Type B pancreatic cell (in vitro differentiated cells): ENCODE measurements at regions not wholly inside any gene's neighbourhood (a gene's known extent, or its start where the extent isn't known, plus 50 kb on each side); places are given as distances from the start of the nearest gene placed in this dataset.
"Not testable (repeated sequence)": the region's sequence is repeated elsewhere in the genome, so short reads cannot be mapped to it uniquely, and the experiment has no call there.

ENCODE experiments used
- DNase-seq: peaks from one replicate; pipeline ENCODE4 v3.0.0; 2021; ENCODE audit warnings: mixed read lengths; ENCODE audit not compliant: unreplicated experiment; ENCODE audit errors: extremely low spot score
- H3K27ac Mint-ChIP-seq: 2 replicates; pipeline ENCODE4 v1.8.0; 2021; ENCODE audit warnings: mild to moderate bottlenecking, mixed read lengths
- H3K27me3 Mint-ChIP-seq: 2 replicates; pipeline ENCODE4 v1.8.0; 2021; ENCODE audit warnings: mixed read lengths
- H3K36me3 Mint-ChIP-seq: 2 replicates; pipeline ENCODE4 v1.8.0; 2021; ENCODE audit warnings: mixed read lengths
- H3K4me1 Mint-ChIP-seq: one replicate; pipeline ENCODE4 v1.8.0; 2021; ENCODE audit warnings: mixed read lengths; ENCODE audit not compliant: unreplicated experiment
- H3K4me3 Mint-ChIP-seq: 2 replicates; pipeline ENCODE4 v1.8.0; 2021; ENCODE audit warnings: mild to moderate bottlenecking, mixed read lengths
- H3K9me3 Mint-ChIP-seq: 2 replicates; pipeline ENCODE4 v1.8.0; 2021; ENCODE audit warnings: mixed read lengths
- CTCF ChIP-seq: fragments of 200-600 bp; sonication (generic); conservative IDR thresholded peaks from 2 replicates; pipeline ENCODE4 v1.5.0; 2021; ENCODE audit warnings: antibody characterized with exemption, mild to moderate bottlenecking

DNA sequence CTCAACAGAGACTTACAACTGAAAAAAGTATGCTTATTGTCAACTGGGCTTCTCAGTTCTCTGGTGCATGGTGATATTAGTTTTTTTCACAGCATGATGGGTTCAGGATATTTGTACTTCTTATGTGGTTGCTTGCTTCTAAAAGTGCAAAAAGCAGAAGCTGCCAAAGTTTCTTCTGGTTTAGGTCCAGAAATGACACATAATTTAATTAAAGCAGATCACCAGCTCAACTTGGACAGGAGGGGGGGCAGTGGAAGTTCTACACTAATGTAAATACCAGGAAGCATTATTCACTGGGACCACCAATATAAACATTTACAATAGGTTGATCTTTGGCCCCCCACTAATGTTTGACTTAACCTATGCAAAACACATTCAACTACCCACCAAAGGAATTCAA lies 354.8 kb upstream of the BRINP3 start:
- Mint-ChIP-seq H3K36me3 (no peaks in the 10 kb centered on the region), H3K4me1 (no peaks in the 10 kb centered on the region), H3K9me3 (no peaks in the 10 kb centered on the region), H3K27me3 (no peaks in the 10 kb centered on the region), H3K27ac (no peak overlapping the region), H3K4me3 (no peak overlapping the region)
- TF ChIP-seq CTCF = no peak
- no peak for DNase-seq

DNA sequence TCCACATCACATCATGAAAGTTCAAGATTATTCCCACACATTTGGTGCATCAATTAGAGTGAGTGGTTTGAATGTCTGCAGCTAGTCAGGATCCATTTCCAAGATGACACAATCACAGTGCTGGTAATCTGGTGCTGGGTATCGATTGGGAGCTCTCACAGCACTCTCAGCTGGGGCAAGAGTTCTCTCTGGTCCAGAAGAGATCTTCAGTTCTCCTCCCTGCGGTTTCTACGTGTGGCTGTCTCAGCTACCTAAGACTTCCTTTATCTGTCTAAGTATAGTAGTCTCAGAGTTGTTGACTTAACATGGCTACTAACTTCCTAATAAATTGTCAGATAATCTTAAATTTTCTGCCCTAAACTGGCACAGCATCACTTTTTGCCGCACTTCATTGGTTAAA lies 358.0 kb upstream of the BRINP3 start:
- TF ChIP-seq CTCF = no peak
- no peaks in the 10 kb centered on the region for H3K36me3 Mint-ChIP-seq
- H3K27ac Mint-ChIP-seq = no peak overlapping the region
- no peaks in the 10 kb centered on the region for H3K9me3 Mint-ChIP-seq
- H3K27me3 Mint-ChIP-seq = no peaks in the 10 kb centered on the region
- no peaks in the 10 kb centered on the region for H3K4me1 Mint-ChIP-seq
- no peak for DNase-seq
- H3K4me3 Mint-ChIP-seq = no peak overlapping the region

DNA sequence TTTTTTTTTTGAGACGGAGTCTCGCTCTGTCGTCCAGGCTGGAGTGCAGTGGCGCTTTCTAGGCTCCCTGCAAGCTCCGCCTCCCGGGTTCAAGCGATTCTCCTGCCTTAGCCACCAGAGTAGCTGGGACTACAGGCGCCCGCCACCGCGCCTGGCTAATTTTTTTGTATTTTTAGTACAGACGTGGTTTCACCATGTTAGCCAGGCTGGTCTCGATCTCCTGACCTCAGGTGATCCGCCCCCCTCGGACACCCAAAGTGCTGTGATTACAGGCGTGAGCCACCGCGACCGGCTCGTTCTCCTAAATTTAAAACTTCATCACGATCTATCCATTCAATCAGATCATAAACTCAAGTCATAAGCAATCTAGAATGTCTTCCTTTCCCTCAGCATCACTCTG lies 359.5 kb upstream of the BRINP3 start:
- not testable (repeated sequence) for DNase-seq, H3K9me3 Mint-ChIP-seq, H3K36me3 Mint-ChIP-seq, H3K27ac Mint-ChIP-seq, H3K4me3 Mint-ChIP-seq, H3K27me3 Mint-ChIP-seq, H3K4me1 Mint-ChIP-seq

- H3K9me3 Mint-ChIP-seq = no peaks in the 10 kb centered on the region
- no peak overlapping the region for H3K27ac Mint-ChIP-seq
- no peaks in the 10 kb centered on the region for H3K4me1 Mint-ChIP-seq
- no peaks in the 10 kb centered on the region for H3K27me3 Mint-ChIP-seq
- TF ChIP-seq CTCF = no peak
- DNase-seq = no peak
- H3K4me3 Mint-ChIP-seq = no peak overlapping the region
- no peaks in the 10 kb centered on the region for H3K36me3 Mint-ChIP-seq
Measured at GRCh38 chr1:190837888-190838287, 360.2 kb upstream of the BRINP3 start.

DNA sequence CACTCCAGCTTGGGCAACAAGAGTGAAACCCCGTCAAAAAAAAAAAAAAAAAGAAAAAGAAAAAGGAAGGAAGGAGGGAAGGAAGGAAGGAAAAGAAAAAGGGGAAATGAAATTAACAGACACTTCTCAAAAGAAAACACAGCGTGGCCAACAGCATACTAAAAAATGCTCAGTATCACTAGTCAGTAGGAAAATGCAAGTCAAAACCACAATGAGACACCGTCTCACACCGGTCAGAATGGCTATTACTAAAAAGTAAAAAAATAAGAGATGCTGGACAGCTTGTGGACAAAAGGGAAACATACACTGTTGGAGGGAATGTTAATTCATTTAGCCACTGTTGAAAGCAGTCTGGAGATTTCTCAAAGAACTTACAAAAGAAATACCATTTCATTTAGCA lies 369.5 kb upstream of the BRINP3 start:
- H3K4me1 Mint-ChIP-seq = no peaks in the 10 kb centered on the region
- no peaks in the 10 kb centered on the region for H3K36me3 Mint-ChIP-seq
- H3K9me3 Mint-ChIP-seq = no peaks in the 10 kb centered on the region
- no peak for TF ChIP-seq CTCF
- no peak for DNase-seq
- no peak overlapping the region for H3K4me3 Mint-ChIP-seq
- H3K27me3 Mint-ChIP-seq = no peaks in the 10 kb centered on the region
- no peak overlapping the region for H3K27ac Mint-ChIP-seq

DNA sequence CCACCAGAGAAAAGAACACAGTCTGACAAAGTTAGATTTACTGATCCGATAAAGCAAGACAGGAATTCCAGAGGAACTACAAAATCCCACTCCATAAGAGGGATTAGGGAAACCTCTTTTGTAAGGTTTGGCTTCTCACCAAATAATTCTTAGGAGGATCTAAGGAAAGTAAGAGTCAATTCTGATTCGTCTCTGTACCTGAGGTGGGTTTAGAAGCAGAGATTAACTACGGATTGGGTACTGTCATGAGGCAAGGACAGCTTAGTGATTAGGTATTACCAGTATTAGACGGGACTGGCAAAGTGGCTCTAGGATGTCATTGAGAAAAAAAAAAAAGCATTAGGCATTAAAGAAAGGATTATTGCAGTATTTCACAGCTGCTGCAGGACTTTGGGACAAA lies 371.7 kb upstream of the BRINP3 start:
- Mint-ChIP-seq H3K27me3 (no peaks in the 10 kb centered on the region), H3K36me3 (no peaks in the 10 kb centered on the region), H3K4me3 (no peak overlapping the region), H3K27ac (no peak overlapping the region), H3K4me1 (no peaks in the 10 kb centered on the region), H3K9me3 (no peaks in the 10 kb centered on the region)
- no peak for DNase-seq
- no peak for TF ChIP-seq CTCF
